ENCODE measurements at regions not wholly inside any gene's neighbourhood (a gene's known extent, or its start where the extent isn't known, plus 50 kb on each side); places are given as distances from the start of the nearest gene placed in this dataset.

DNA sequence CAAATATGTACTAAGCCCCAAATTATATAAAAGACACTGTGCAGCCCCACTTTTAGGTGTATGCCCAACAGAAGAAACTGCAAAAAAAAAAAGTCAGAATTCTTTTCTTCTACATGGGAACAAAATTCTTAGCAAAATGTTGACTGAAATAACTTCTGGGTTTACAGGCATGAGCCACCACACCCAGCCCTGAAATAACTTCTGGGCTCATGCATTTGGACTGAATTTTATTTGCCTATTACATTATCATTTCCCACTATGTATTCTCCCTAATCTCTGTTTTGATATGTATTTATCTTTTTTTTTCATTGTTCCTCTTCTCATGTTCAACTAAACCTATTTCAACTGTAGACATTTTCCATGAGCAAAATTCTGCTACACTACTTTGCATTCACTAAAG lies 169.2 kb downstream of the GRIN2B start:
- intact Hi-C loops (cut with micrococcal nuclease), result no loop called here
- Histone ChIP-seq H2AFZ (replicated peaks; ENCODE audit: low read length, poor library complexity) (no peak overlapping the region), H2AK5ac (ENCODE audit: low read depth, low read length) (no peak overlapping the region), H3K4me3 (ENCODE audit: insufficient read depth, low read depth, low read length) (no peak overlapping the region), H2BK120ac (ENCODE audit: low read depth, low read length) (no peak overlapping the region), H3K27me3 (ENCODE audit: control insufficient read depth, insufficient read depth, low read length) (no peaks in the 10 kb centered on the region), H3K23ac (ENCODE audit: low read depth, low read length) (no peak overlapping the region), H3K4ac (ENCODE audit: low read depth, low read length) (no peak overlapping the region), H3K27ac (ENCODE audit: insufficient read depth, low read length) (no peak overlapping the region), H3K18ac (ENCODE audit: low read depth, low read length) (no peak overlapping the region), H3K9ac (ENCODE audit: low read depth, low read length) (no peak overlapping the region), H3K36me3 (ENCODE audit: control insufficient read depth, insufficient read depth, low read length) (no peaks in the 10 kb centered on the region), H2BK5ac (ENCODE audit: low read depth, low read length, poor library complexity, severe bottlenecking) (no peak overlapping the region), H3K79me1 (ENCODE audit: low read depth in 1 of 2, low read length in 2 of 2) (no peaks in the 10 kb centered on the region), H4K20me1 (ENCODE audit: insufficient read depth, low read length) (no peaks in the 10 kb centered on the region), H3K9me1 (ENCODE audit: insufficient read depth, low read length) (no peaks in the 10 kb centered on the region), H3K4me2 (ENCODE audit: low read depth, low read length) (no peak overlapping the region), H2BK15ac (ENCODE audit: low read depth, low read length) (no peak overlapping the region), H4K91ac (ENCODE audit: insufficient read depth, low read depth, low read length) (no peak overlapping the region), H2AK9ac (replicated peaks; ENCODE audit: low read depth, low read length, poor library complexity) (no peak overlapping the region), H3K14ac (replicated peaks; ENCODE audit: low read depth, low read length) (no peak overlapping the region), H2BK20ac (ENCODE audit: low read depth, low read length) (no peak overlapping the region), H3K56ac (ENCODE audit: extremely low read depth, insufficient read depth, low read length) (no peak overlapping the region), H4K5ac (ENCODE audit: low read depth, low read length) (no peak overlapping the region), H3K9me3 (ENCODE audit: control insufficient read depth, insufficient read depth, low read length) (no peaks in the 10 kb centered on the region), H3K4me1 (ENCODE audit: control insufficient read depth, insufficient read depth, low read length) (no peaks in the 10 kb centered on the region), H4K8ac (ENCODE audit: low read depth in 2 of 2, low read length in 2 of 2) (no peak overlapping the region)
- dilution Hi-C loops (cut with HindIII; ENCODE audit: low sequenced_read_pairs, unreplicated experiment), result no loop called here
- no peak for ATAC-seq (ENCODE audit: low read depth)
- TF ChIP-seq RFX5 (IDR thresholded peaks at IDR 0.05; ENCODE audit: low read depth, low read length) (no peak), RCOR1 (IDR thresholded peaks at IDR 0.05; ENCODE audit: insufficient replicate concordance, low read length) (no peak), RAD21 (IDR thresholded peaks at IDR 0.05; ENCODE audit: low read length) (no peak), CHD1 (IDR thresholded peaks at IDR 0.05; ENCODE audit: low read depth, low read length) (no peak), MAZ (IDR thresholded peaks at IDR 0.05; ENCODE audit: borderline replicate concordance, low read depth, low read length) (no peak), POLR2A (IDR thresholded peaks at IDR 0.05; ENCODE audit: low read depth, low read length) (no peak), MAFK (IDR thresholded peaks at IDR 0.05; ENCODE audit: low read depth, low read length) (no peak), NFE2L2 (IDR thresholded peaks at IDR 0.05; ENCODE audit: low read depth, low read length) (no peak), MXI1 (IDR thresholded peaks at IDR 0.05; ENCODE audit: borderline replicate concordance, low read depth, low read length) (no peak)
- TF ChIP-seq, protein P1, sequence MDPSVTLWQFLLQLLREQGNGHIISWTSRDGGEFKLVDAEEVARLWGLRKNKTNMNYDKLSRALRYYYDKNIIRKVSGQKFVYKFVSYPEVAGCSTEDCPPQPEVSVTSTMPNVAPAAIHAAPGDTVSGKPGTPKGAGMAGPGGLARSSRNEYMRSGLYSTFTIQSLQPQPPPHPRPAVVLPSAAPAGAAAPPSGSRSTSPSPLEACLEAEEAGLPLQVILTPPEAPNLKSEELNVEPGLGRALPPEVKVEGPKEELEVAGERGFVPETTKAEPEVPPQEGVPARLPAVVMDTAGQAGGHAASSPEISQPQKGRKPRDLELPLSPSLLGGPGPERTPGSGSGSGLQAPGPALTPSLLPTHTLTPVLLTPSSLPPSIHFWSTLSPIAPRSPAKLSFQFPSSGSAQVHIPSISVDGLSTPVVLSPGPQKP (IDR thresholded peaks at IDR 0.05; ENCODE audit: borderline replicate concordance, low read depth, low read length), result no peak
- TF ChIP-seq, protein P2, sequence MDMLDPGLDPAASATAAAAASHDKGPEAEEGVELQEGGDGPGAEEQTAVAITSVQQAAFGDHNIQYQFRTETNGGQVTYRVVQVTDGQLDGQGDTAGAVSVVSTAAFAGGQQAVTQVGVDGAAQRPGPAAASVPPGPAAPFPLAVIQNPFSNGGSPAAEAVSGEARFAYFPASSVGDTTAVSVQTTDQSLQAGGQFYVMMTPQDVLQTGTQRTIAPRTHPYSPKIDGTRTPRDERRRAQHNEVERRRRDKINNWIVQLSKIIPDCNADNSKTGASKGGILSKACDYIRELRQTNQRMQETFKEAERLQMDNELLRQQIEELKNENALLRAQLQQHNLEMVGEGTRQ (IDR thresholded peaks at IDR 0.05; ENCODE audit: low read depth, low read length), result no peak
- no peak for DNase-seq
- ChIA-PET CTCF (no interaction called here), POLR2A (ENCODE audit: unreplicated experiment) (no interaction called here)
- in situ Hi-C loops (cut with MboI; ENCODE audit: low sequenced_read_pairs), result no loop called here
- no TSS peak for BruUV-seq (replicated peaks)

Data from IMR-90 (cell line).